H1 (cell line): ENCODE measurements at regions not wholly inside any gene's neighbourhood (a gene's known extent, or its start where the extent isn't known, plus 50 kb on each side); places are given as distances from the start of the nearest gene placed in this dataset.

Experiments
- CTCF ChIA-PET: fragments of 300-600 bp; sonication (Branson Sonifier 250); formaldehyde crosslinking; loops from one replicate; lab custom pipeline; 2021; ENCODE audit not compliant: partially characterized antibody; lab: Charles Lee
- POLR2A ChIA-PET: fragments of 300-600 bp; sonication (Branson Sonifier 250); formaldehyde crosslinking; loops from one replicate; lab custom pipeline; 2021; ENCODE audit warnings: inconsistent platforms; ENCODE audit not compliant: partially characterized antibody; lab: Charles Lee
- DNase-seq, 2 experiments: peaks; one replicate each; pipeline versions ENCODE4 v3.0.0 to v3.0.0-alpha.2; 2010 to 2022; ENCODE audit warnings: low spot score in 2 of 2, low read depth in 1 of 2, mixed read lengths in 1 of 2
- FAIRE-seq: peaks from 2 replicates; lab custom pipeline; 2011; peaks lifted over from hg19 to GRCh38; lab: Jason Lieb, UNC
- H2AFZ ChIP-seq: 2 replicates; pipeline ENCODE4 v1.8.1; 2012; ENCODE audit warnings: low read length, inconsistent platforms
- H2AK5ac ChIP-seq: 2 replicates; pipeline ENCODE4 v1.6.1; 2013; ENCODE audit warnings: low read depth, low read length
- H2BK120ac ChIP-seq: replicated peaks from 2 replicates; pipeline ENCODE3; 2013; ENCODE audit warnings: low read depth, low read length, inconsistent platforms
- H2BK12ac ChIP-seq: 2 replicates; pipeline ENCODE4 v1.6.1; 2013; ENCODE audit warnings: low read depth, low read length
- H2BK15ac ChIP-seq: 2 replicates; pipeline ENCODE4 v1.6.1; 2013; ENCODE audit warnings: low read length
- H2BK20ac ChIP-seq: 2 replicates; pipeline ENCODE4 v1.6.1; 2013; ENCODE audit warnings: low read length
- H2BK5ac ChIP-seq: 2 replicates; pipeline ENCODE4 v1.6.1; 2013; ENCODE audit warnings: low read depth, low read length
- H3K14ac ChIP-seq: 2 replicates; pipeline ENCODE4 v1.6.1; 2013; ENCODE audit warnings: inconsistent platforms; ENCODE audit not compliant: insufficient read length
- H3K18ac ChIP-seq: 2 replicates; pipeline ENCODE4 v1.6.1; 2013; ENCODE audit warnings: low read length; ENCODE audit errors: extremely low read depth
- H3K23ac ChIP-seq: 2 replicates; pipeline ENCODE4 v1.6.1; 2013; ENCODE audit warnings: inconsistent platforms; ENCODE audit not compliant: insufficient read length
- H3K23me2 ChIP-seq: 2 replicates; pipeline ENCODE4 v1.6.1; 2013; ENCODE audit warnings: low read depth, low read length
- H3K27ac ChIP-seq: 2 replicates; pipeline ENCODE4 v1.6.1; 2011; ENCODE audit warnings: low read depth, low read length, inconsistent platforms
- H3K27me3 ChIP-seq, 4 experiments: replicated peaks in 1 of 4; 1 replicate in 1 of 4; 2 replicates in 3 of 4; pipeline versions ENCODE4 v1.6.1 to v1.8.1; 2011 to 2013; ENCODE audit warnings: low read length in 3 of 4, mild to moderate bottlenecking in 3 of 4, inconsistent platforms in 2 of 4, mixed read lengths in 2 of 4, moderate library complexity in 1 of 4; ENCODE audit not compliant: control insufficient read depth in 3 of 4, insufficient read depth in 3 of 4; ENCODE audit errors: extremely low read depth in 1 of 4
- H3K36me3 ChIP-seq, 4 experiments: 2 replicates each; pipeline versions ENCODE4 v1.6.1 to v1.8.1; 2011 to 2013; ENCODE audit warnings: mild to moderate bottlenecking in 4 of 4, low read length in 3 of 4, moderate library complexity in 2 of 4, control low read depth in 1 of 4, inconsistent platforms in 1 of 4; ENCODE audit not compliant: insufficient read depth in 4 of 4, control insufficient read depth in 2 of 4
- H3K4ac ChIP-seq: replicated peaks from 2 replicates; pipeline ENCODE3; 2013; ENCODE audit warnings: low read length, low read depth, mixed read lengths, inconsistent platforms; ENCODE audit not compliant: insufficient read length
- H3K4me1 ChIP-seq, 4 experiments: replicated peaks in 1 of 4; 1 replicate in 1 of 4; 2 replicates in 3 of 4; pipeline versions ENCODE4 v1.6.1 to v1.8.1; 2011 to 2013; ENCODE audit warnings: low read length in 3 of 4, inconsistent platforms in 2 of 4, mixed read lengths in 1 of 4; ENCODE audit not compliant: insufficient read depth in 4 of 4, control insufficient read depth in 3 of 4
- H3K4me2 ChIP-seq, 2 experiments: 2 replicates each; pipeline versions ENCODE4 v1.6.1 to v1.8.1; 2011 to 2013; ENCODE audit warnings: low read depth in 2 of 2, low read length in 2 of 2, control low read depth in 1 of 2, inconsistent platforms in 1 of 2, mild to moderate bottlenecking in 1 of 2; ENCODE audit not compliant: insufficient read depth in 1 of 2
- H3K4me3 ChIP-seq, 4 experiments: fragments of 200-600, 300-600 bp in 1 of 4; sonication (generic), shearing (Covaris generic), sonication (Bioruptor Twin) in 1 of 4; 2 replicates each; pipeline versions ENCODE4 v1.5.1 to v1.8.1; 2011 to 2016; ENCODE audit warnings: low read length in 4 of 4, low read depth in 3 of 4, control low read depth in 2 of 4, inconsistent platforms in 2 of 4, mild to moderate bottlenecking in 2 of 4, mixed read lengths in 1 of 4, moderate library complexity in 1 of 4; ENCODE audit not compliant: insufficient read depth in 2 of 4; ENCODE audit errors: extremely low read depth in 1 of 4
- H3K56ac ChIP-seq: replicated peaks from 2 replicates; pipeline ENCODE3; 2013; ENCODE audit warnings: low read depth, mild to moderate bottlenecking, mixed read lengths, low read length, inconsistent platforms; ENCODE audit not compliant: insufficient read length
- H3K79me1 ChIP-seq: 2 replicates; pipeline ENCODE4 v1.6.1; 2013; ENCODE audit warnings: low read depth, low read length, control low read depth
- H3K79me2 ChIP-seq, 2 experiments: 2 replicates each; pipeline versions ENCODE4 v1.6.1 to v1.8.1; 2012 to 2013; ENCODE audit warnings: low read length in 2 of 2, mild to moderate bottlenecking in 2 of 2, inconsistent platforms in 1 of 2; ENCODE audit not compliant: insufficient read depth in 2 of 2, control insufficient read depth in 1 of 2
- H3K9ac ChIP-seq, 4 experiments: replicated peaks in 1 of 4; 1 replicate in 1 of 4; 2 replicates in 3 of 4; pipeline versions ENCODE4 v1.6.1 to v1.8.1; 2011 to 2013; ENCODE audit warnings: low read depth in 3 of 4, low read length in 3 of 4, control low read depth in 2 of 4, mild to moderate bottlenecking in 2 of 4, moderate library complexity in 2 of 4, inconsistent platforms in 1 of 4; ENCODE audit errors: extremely low read depth in 1 of 4
- H3K9me3 ChIP-seq, 2 experiments: 2 replicates each; pipeline versions ENCODE4 v1.6.1 to v1.8.1; 2012 to 2013; ENCODE audit warnings: mild to moderate bottlenecking in 2 of 2, moderate library complexity in 2 of 2, control low read depth in 1 of 2, inconsistent platforms in 1 of 2, low read depth in 1 of 2, low read length in 1 of 2, mixed read lengths in 1 of 2; ENCODE audit not compliant: insufficient read depth in 2 of 2
- H4K20me1 ChIP-seq, 2 experiments: replicated peaks in 1 of 2; 2 replicates each; pipeline versions ENCODE3 to v1.8.1; 2011 to 2013; ENCODE audit warnings: inconsistent platforms in 2 of 2, low read length in 2 of 2, mild to moderate bottlenecking in 1 of 2; ENCODE audit not compliant: insufficient read depth in 2 of 2, control insufficient read depth in 1 of 2
- H4K5ac ChIP-seq: 2 replicates; pipeline ENCODE4 v1.6.1; 2013; ENCODE audit warnings: low read length, low read depth, mixed read lengths, inconsistent platforms; ENCODE audit not compliant: insufficient read length
- H4K8ac ChIP-seq: 2 replicates; pipeline ENCODE4 v1.8.0; 2013; ENCODE audit warnings: mild to moderate bottlenecking, moderate library complexity, low read length, inconsistent platforms; ENCODE audit not compliant: insufficient read depth; ENCODE audit errors: extremely low read depth
- H4K91ac ChIP-seq: replicated peaks from 2 replicates; pipeline ENCODE3; 2013; ENCODE audit warnings: low read length, mixed read lengths, inconsistent platforms; ENCODE audit not compliant: insufficient read length
- CTCF ChIP-seq, 3 experiments: IDR thresholded peaks; 1 replicate in 2 of 3; 2 replicates in 1 of 3; pipeline versions ENCODE4 v1.5.1 to v1.6.1; 2011; ENCODE audit warnings: low read length in 3 of 3, mild to moderate bottlenecking in 3 of 3, inconsistent platforms in 2 of 3, low read depth in 1 of 3, moderate library complexity in 1 of 3; ENCODE audit not compliant: insufficient read depth in 1 of 3; ENCODE audit errors: control extremely low read depth in 1 of 3
- RFX5 ChIP-seq: IDR thresholded peaks from 2 replicates; pipeline ENCODE4 v1.6.1; 2011; ENCODE audit warnings: low read depth, low read length, improper control_type of control experiment, borderline replicate concordance
- TAF7 ChIP-seq: optimal IDR thresholded peaks from 2 replicates; pipeline ENCODE3; 2011; ENCODE audit warnings: low read depth, mild to moderate bottlenecking, inconsistent platforms, low read length, moderate library complexity, borderline replicate concordance
- WGBS, 2 experiments: shearing (Covaris generic) in 1 of 2; methylation state at CpG; one replicate each; pipeline versions ENCODE4 v1.1.6 to v1.1.7; 2013 to 2015; ENCODE audit warnings: low lambda C conversion rate in 2 of 2, mixed read lengths in 2 of 2, inconsistent platforms in 1 of 2, low coverage in 1 of 2, missing lambda C conversion rate in 1 of 2; ENCODE audit not compliant: insufficient replicate concordance in 2 of 2, insufficient coverage in 1 of 2, insufficient read length in 1 of 2; ENCODE audit errors: extremely low coverage in 1 of 2, missing lambda C conversion rate in 1 of 2; 5-methylcytosine and 5-hydroxymethylcytosine counted together
- TF ChIP-seq, protein P1 (sequence below): IDR thresholded peaks from 2 replicates; pipeline ENCODE4 v1.6.1; 2012; ENCODE audit warnings: low read length, inconsistent platforms

GRCh38 chr12:23098517-23098916 is 473.5 kb downstream of the ETNK1 start:
- no peak for FAIRE-seq
- Histone ChIP-seq H3K79me1 (no peaks in the 10 kb centered on the region), H2BK15ac (no peak overlapping the region), H4K91ac (no peak overlapping the region), H3K23ac (no peak overlapping the region), H4K20me1 (no peaks in the 10 kb centered on the region), H3K27ac (no peak overlapping the region), H3K4ac (no peak overlapping the region), H3K79me2 (no peaks in the 10 kb centered on the region), H3K56ac (no peak overlapping the region), H2AFZ (no peak overlapping the region), H3K9me3 (no peaks in the 10 kb centered on the region), H3K4me1 (peaks cover 2 to 12% (median 9%) of the 10 kb centered on the region in 4 experiments), H3K4me3 (no peak overlapping the region), H4K5ac (no peak overlapping the region), H2BK120ac (no peak overlapping the region), H2BK5ac (no peak overlapping the region), H2BK12ac (0 out of 2 replicates have a peak overlapping the region, but pooled peaks have one; percentile 32), H2BK20ac (no peak overlapping the region), H2AK5ac (no peak overlapping the region), H3K4me2 (peak overlapping the region in 1 of 2 experiments; percentile 19; a peak in 1 of 4 replicates), H3K9ac (no peak overlapping the region), H3K27me3 (no peaks in the 10 kb centered on the region), H3K18ac (no peak overlapping the region), H4K8ac (no peak overlapping the region), H3K23me2 (no peaks in the 10 kb centered on the region), H3K14ac (no peak overlapping the region), H3K36me3 (no peaks in the 10 kb centered on the region)
- ChIA-PET POLR2A (no interaction called here), CTCF (no interaction called here)
- 80% methylated on average over 3 of the region's 3 CpGs; no CpG with 5 or more reads in 1 of the 2 experiments for WGBS, 2 experiments
- TF ChIP-seq CTCF (IDR thresholded peaks at IDR 0.05; ENCODE audit: control extremely low read depth in 1 of 3, insufficient read depth in 1 of 3, low read depth in 1 of 3, low read length in 3 of 3), result no peak
- TF ChIP-seq RFX5, result no peak
- TF ChIP-seq, protein P1, sequence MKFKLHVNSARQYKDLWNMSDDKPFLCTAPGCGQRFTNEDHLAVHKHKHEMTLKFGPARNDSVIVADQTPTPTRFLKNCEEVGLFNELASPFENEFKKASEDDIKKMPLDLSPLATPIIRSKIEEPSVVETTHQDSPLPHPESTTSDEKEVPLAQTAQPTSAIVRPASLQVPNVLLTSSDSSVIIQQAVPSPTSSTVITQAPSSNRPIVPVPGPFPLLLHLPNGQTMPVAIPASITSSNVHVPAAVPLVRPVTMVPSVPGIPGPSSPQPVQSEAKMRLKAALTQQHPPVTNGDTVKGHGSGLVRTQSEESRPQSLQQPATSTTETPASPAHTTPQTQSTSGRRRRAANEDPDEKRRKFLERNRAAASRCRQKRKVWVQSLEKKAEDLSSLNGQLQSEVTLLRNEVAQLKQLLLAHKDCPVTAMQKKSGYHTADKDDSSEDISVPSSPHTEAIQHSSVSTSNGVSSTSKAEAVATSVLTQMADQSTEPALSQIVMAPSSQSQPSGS, result no peak
- TF ChIP-seq TAF7, result no peak
- no peak for DNase-seq
